Uterus (tissue), 3 donors: ENCODE measurements at regions not wholly inside any gene's neighbourhood (a gene's known extent, or its start where the extent isn't known, plus 50 kb on each side); places are given as distances from the start of the nearest gene placed in this dataset.

Experiments used
- DNase-seq, 2 donors: peaks; one replicate each; pipeline ENCODE4 v3.0.0-alpha.2; 2019 to 2020
- H3K27ac ChIP-seq, 2 donors: fragments of 200-600 bp; sonication (generic); 1 replicate in 1 of 2; 2 replicates in 1 of 2; pipeline ENCODE4 v1.5.1; 2016 to 2018
- H3K27me3 ChIP-seq, 2 donors: fragments of 200-600 bp; sonication (generic); one replicate each; pipeline ENCODE4 v1.5.1; 2018 to 2019; ENCODE audit warnings: control low read depth in 1 of 2
- H3K36me3 ChIP-seq, 2 donors: fragments of 200-600 bp; sonication (generic); one replicate each; pipeline ENCODE4 v1.5.1; 2019; ENCODE audit warnings: control low read depth in 1 of 2
- H3K4me1 ChIP-seq, 2 donors: fragments of 200-600 bp; sonication (generic); one replicate each; pipeline ENCODE4 v1.5.1; 2018 to 2019; ENCODE audit warnings: control low read depth in 1 of 2
- H3K4me3 ChIP-seq, 2 donors: fragments of 200-600 bp; sonication (generic); 1 replicate in 1 of 2; 2 replicates in 1 of 2; pipeline ENCODE4 v1.5.1; 2018 to 2019; ENCODE audit warnings: mild to moderate bottlenecking in 1 of 2
- H3K9me3 ChIP-seq, 2 donors: fragments of 200-600 bp; sonication (generic); one replicate each; pipeline ENCODE4 v1.5.1; 2019; ENCODE audit warnings: control low read depth in 1 of 2
- POLR2A ChIP-seq, 2 donors: fragments of 450-650 bp; IDR thresholded peaks; one replicate each; pipeline ENCODE4 v1.6.1; 2016; ENCODE audit warnings: antibody characterized with exemption in 2 of 2, mild to moderate bottlenecking in 1 of 2, moderate library complexity in 1 of 2
- intact Hi-C: fragments of 100-400 bp; cut with DNase I; formaldehyde crosslinking; loops from one replicate; pipeline ENCODE4 v1.15.1; 2023; ENCODE audit warnings: low total_unique reads
- TF ChIP-seq, protein P1 (sequence below), 4 experiments: fragments of 200-600 bp in 2 of 4; fragments of 450-650 bp in 2 of 4; sonication (generic) in 2 of 4; IDR thresholded peaks; one replicate each; pipeline ENCODE4 v1.5.1; 2016 to 2019; ENCODE audit warnings: antibody characterized with exemption in 4 of 4, mild to moderate bottlenecking in 2 of 4, moderate library complexity in 1 of 4
- donor health status: DM: yes; HTN: yes; CAD: no.

DNA sequence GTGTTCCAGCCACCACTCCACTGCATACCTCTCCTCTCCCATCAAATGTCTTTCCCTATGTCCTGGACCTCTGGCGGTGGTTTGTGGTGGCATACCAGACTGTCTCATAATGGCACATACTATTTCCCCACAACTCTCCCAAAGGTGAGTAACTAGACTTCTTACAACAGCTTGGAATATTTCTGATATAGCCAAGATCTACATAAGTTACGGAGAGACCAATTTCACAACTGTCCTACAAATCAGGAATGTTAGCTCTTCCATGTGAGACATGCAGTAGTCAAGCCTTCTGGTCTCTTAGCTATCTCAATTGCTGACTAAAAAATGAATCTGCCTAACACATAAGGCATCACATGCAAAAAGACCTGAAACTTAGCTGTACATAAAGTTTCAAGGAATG lies 588.9 kb downstream of the RNF144B start:
- intact Hi-C loops = no loop called here
- no peak overlapping the region for H3K27ac ChIP-seq
- no peaks in the 10 kb centered on the region for H3K9me3 ChIP-seq
- DNase-seq = no peak
- H3K27me3 ChIP-seq = no peaks in the 10 kb centered on the region
- H3K4me1 ChIP-seq = no peaks in the 10 kb centered on the region
- no peak for TF ChIP-seq POLR2A (IDR thresholded peaks at IDR 0.05)
- TF ChIP-seq, protein P1, sequence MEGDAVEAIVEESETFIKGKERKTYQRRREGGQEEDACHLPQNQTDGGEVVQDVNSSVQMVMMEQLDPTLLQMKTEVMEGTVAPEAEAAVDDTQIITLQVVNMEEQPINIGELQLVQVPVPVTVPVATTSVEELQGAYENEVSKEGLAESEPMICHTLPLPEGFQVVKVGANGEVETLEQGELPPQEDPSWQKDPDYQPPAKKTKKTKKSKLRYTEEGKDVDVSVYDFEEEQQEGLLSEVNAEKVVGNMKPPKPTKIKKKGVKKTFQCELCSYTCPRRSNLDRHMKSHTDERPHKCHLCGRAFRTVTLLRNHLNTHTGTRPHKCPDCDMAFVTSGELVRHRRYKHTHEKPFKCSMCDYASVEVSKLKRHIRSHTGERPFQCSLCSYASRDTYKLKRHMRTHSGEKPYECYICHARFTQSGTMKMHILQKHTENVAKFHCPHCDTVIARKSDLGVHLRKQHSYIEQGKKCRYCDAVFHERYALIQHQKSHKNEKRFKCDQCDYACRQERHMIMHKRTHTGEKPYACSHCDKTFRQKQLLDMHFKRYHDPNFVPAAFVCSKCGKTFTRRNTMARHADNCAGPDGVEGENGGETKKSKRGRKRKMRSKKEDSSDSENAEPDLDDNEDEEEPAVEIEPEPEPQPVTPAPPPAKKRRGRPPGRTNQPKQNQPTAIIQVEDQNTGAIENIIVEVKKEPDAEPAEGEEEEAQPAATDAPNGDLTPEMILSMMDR (IDR thresholded peaks at IDR 0.05) = no peak
- H3K4me3 ChIP-seq = no peak overlapping the region
- H3K36me3 ChIP-seq = no peaks in the 10 kb centered on the region

DNA sequence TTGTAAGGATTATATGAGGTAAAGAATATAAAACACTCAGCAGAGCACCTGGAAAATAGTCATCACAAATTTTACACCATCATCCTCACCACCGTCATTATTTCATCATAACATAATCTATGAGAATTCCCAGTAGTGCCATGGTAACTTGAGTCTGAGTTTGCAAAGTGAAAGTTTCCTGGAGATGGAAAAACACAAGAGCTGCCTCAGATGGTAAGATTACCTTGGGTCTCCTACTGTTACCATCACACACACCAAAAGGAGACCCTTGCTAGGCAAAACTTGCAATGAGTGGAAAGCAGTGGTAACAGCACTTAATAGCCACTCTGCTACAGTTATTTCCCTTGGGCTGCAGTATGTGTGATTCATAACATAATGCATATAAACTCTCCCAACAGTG lies 589.8 kb downstream of the RNF144B start:
- no peaks in the 10 kb centered on the region for H3K4me1 ChIP-seq

DNA sequence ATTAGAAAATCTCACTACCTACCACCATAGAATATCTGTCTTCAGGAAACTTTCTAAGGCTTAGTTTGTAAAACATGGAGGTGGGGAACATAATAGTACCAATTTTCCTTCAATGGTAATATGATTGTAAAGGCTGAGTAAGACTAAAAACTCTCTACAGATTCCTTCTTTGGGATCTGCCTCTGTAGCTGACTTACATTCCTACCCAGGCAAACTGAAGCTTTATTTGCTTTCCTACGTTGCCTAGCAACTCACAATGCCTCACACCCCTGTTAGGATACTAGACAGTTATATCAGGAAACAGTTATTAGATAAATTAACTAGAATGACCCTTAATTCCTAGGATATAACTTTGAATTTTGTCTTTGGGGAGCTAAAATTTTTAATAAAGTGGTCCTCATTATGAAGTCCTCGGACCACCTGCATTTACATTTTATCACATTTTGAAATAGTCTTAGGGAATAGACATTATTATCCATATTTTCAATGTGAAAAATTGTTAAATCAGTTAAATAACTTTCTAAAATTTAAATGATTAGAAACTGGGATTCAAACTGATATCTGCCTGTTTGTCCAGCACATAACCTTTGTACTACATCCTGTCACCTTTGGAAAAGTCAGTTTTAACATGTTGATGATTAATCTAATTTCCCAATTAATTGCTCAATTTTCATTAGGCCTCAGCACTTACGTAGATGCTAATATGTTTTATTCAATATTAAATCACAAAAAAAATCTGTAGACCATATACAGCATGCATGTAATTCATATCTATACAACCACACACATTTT lies 591.4 kb downstream of the RNF144B start:
- intact Hi-C loops = no loop called here
- Histone ChIP-seq H3K9me3 (no peaks in the 10 kb centered on the region), H3K36me3 (no peaks in the 10 kb centered on the region), H3K27me3 (no peaks in the 10 kb centered on the region), H3K27ac (no peak overlapping the region), H3K4me3 (no peak overlapping the region), H3K4me1 (no peaks in the 10 kb centered on the region)
- TF ChIP-seq, protein P1 (IDR thresholded peaks at IDR 0.05) = no peak
- TF ChIP-seq POLR2A (IDR thresholded peaks at IDR 0.05) = no peak
- no peak for DNase-seq

More for the DNA sequence above, 589.8 kb downstream of the RNF144B start:
- H3K27ac ChIP-seq = no peak overlapping the region
- H3K4me3 ChIP-seq = no peak overlapping the region
- no peaks in the 10 kb centered on the region for H3K36me3 ChIP-seq
- TF ChIP-seq, protein P1 (IDR thresholded peaks at IDR 0.05) = no peak
- no peak for TF ChIP-seq POLR2A (IDR thresholded peaks at IDR 0.05)
- H3K9me3 ChIP-seq = no peaks in the 10 kb centered on the region
- intact Hi-C loops = no loop called here
- no peaks in the 10 kb centered on the region for H3K27me3 ChIP-seq
- no peak for DNase-seq

- TF ChIP-seq POLR2A (IDR thresholded peaks at IDR 0.05) = no peak
- TF ChIP-seq, protein P1 (IDR thresholded peaks at IDR 0.05) = no peak
- Histone ChIP-seq H3K36me3 (no peaks in the 10 kb centered on the region), H3K4me1 (no peaks in the 10 kb centered on the region), H3K4me3 (no peak overlapping the region), H3K27me3 (no peaks in the 10 kb centered on the region), H3K27ac (no peak overlapping the region), H3K9me3 (no peaks in the 10 kb centered on the region)
- no peak for DNase-seq
- intact Hi-C loops = no loop called here
Measured at GRCh38 chr6:18985061-18985460, 597.9 kb downstream of the RNF144B start.

- no peaks in the 10 kb centered on the region for H3K9me3 ChIP-seq
- no peaks in the 10 kb centered on the region for H3K4me1 ChIP-seq
- intact Hi-C loops = no loop called here
- H3K4me3 ChIP-seq = no peak overlapping the region
- no peaks in the 10 kb centered on the region for H3K36me3 ChIP-seq
- TF ChIP-seq, protein P1 (IDR thresholded peaks at IDR 0.05) = no peak
- TF ChIP-seq POLR2A (IDR thresholded peaks at IDR 0.05) = no peak
- H3K27me3 ChIP-seq = no peaks in the 10 kb centered on the region
- no peak overlapping the region for H3K27ac ChIP-seq
- no peak for DNase-seq
Measured at GRCh38 chr6:18985996-18986395, 598.8 kb downstream of the RNF144B start.
